ENCODE measurements at regions not wholly inside any gene's neighbourhood (a gene's known extent, or its start where the extent isn't known, plus 50 kb on each side); places are given as distances from the start of the nearest gene placed in this dataset.

DNA sequence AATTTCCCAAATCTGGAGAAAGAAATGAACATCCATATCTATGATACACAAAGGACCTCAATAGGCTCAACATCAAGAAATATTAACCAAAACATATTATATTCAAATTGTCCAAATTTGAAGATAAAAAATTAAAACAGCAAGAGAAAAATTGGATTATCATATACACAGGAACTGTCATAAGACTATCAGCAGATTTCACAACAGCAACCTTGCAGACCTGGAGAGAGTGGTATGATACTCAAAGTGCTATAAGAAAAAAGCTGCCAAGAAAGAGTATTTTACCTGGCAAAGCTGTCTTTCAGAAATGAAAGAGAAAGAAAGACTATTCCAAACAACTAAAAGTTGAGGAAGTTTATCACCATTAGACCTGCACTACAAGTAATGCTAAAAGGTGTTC lies 711.9 kb upstream of the RAB6C start:
- ChIA-PET CTCF (no interaction called here), POLR2A (no interaction called here)
- ATAC-seq (ENCODE audit: poor library complexity) (no peak), DNase-seq (no peak)
- Mint-ChIP-seq H3K4me1 (ENCODE audit: low read depth) (no peaks in the 10 kb centered on the region), H3K27ac (no peak overlapping the region), H3K4me3 (no peak overlapping the region), H3K9me3 (peaks cover 17% of the 10 kb centered on the region), H3K36me3 (ENCODE audit: low read depth) (no peaks in the 10 kb centered on the region), H3K27me3 (peaks cover 8% of the 10 kb centered on the region)
- no peak overlapping the region for H3K27ac ChIP-seq (ENCODE audit: low read depth in 1 of 2, low read length in 2 of 2)
- H3K4me3 ChIP-seq (ENCODE audit: low read length) = no peak overlapping the region
- no peaks in the 10 kb centered on the region for H3K27me3 ChIP-seq (ENCODE audit: control insufficient read depth in 1 of 2, insufficient read depth in 2 of 2, low read length in 2 of 2)
- intact Hi-C loops (cut with DNase I, micrococcal nuclease) = no loop called here
- no peaks in the 10 kb centered on the region for H3K36me3 ChIP-seq (ENCODE audit: insufficient read depth, low read length)
- H3K4me1 ChIP-seq (ENCODE audit: insufficient read depth, low read length) = no peaks in the 10 kb centered on the region
- TF ChIP-seq, protein P1, sequence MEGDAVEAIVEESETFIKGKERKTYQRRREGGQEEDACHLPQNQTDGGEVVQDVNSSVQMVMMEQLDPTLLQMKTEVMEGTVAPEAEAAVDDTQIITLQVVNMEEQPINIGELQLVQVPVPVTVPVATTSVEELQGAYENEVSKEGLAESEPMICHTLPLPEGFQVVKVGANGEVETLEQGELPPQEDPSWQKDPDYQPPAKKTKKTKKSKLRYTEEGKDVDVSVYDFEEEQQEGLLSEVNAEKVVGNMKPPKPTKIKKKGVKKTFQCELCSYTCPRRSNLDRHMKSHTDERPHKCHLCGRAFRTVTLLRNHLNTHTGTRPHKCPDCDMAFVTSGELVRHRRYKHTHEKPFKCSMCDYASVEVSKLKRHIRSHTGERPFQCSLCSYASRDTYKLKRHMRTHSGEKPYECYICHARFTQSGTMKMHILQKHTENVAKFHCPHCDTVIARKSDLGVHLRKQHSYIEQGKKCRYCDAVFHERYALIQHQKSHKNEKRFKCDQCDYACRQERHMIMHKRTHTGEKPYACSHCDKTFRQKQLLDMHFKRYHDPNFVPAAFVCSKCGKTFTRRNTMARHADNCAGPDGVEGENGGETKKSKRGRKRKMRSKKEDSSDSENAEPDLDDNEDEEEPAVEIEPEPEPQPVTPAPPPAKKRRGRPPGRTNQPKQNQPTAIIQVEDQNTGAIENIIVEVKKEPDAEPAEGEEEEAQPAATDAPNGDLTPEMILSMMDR (IDR thresholded peaks at IDR 0.05) = no peak
- H3K9me3 ChIP-seq (ENCODE audit: control insufficient read depth in 1 of 2, insufficient read depth in 1 of 2, low read length in 2 of 2) = peaks cover 0 to 4% of the 10 kb centered on the region in 2 experiments

- Mint-ChIP-seq H3K9me3 (peaks cover 6% of the 10 kb centered on the region), H3K4me3 (no peak overlapping the region), H3K36me3 (ENCODE audit: low read depth) (no peaks in the 10 kb centered on the region), H3K27ac (no peak overlapping the region), H3K4me1 (ENCODE audit: low read depth) (no peaks in the 10 kb centered on the region), H3K27me3 (no peaks in the 10 kb centered on the region)
- ATAC-seq (ENCODE audit: poor library complexity) (no peak), DNase-seq (no peak)
- POLR2A ChIA-PET = no interaction called here
- TF ChIP-seq, protein P1 (IDR thresholded peaks at IDR 0.05) = no peak
- H3K9me3 ChIP-seq (ENCODE audit: control insufficient read depth in 1 of 2, insufficient read depth in 1 of 2, low read length in 2 of 2) = no peaks in the 10 kb centered on the region
- intact Hi-C loops (cut with DNase I, micrococcal nuclease) = no loop called here
- H3K27ac ChIP-seq (ENCODE audit: low read depth in 1 of 2, low read length in 2 of 2) = no peak overlapping the region
- no peaks in the 10 kb centered on the region for H3K36me3 ChIP-seq (ENCODE audit: insufficient read depth, low read length)
- H3K4me3 ChIP-seq (ENCODE audit: low read length) = no peak overlapping the region
- CTCF ChIA-PET = no interaction called here
- no peaks in the 10 kb centered on the region for H3K27me3 ChIP-seq (ENCODE audit: control insufficient read depth in 1 of 2, insufficient read depth in 2 of 2, low read length in 2 of 2)
- H3K4me1 ChIP-seq (ENCODE audit: insufficient read depth, low read length) = no peaks in the 10 kb centered on the region
Measured at GRCh38 chr2:129273266-129274037, 706.0 kb upstream of the RAB6C start.

GRCh38 chr2:129274038-129274415 lies 705.4 kb upstream of the RAB6C start:
- TF ChIP-seq, protein P1 (IDR thresholded peaks at IDR 0.05) = no peak
- CTCF ChIA-PET = no interaction called here

More at GRCh38 chr2:129274038-129274415, 705.4 kb upstream of the RAB6C start:
- ATAC-seq (ENCODE audit: poor library complexity) (no peak), DNase-seq (no peak)
- Histone ChIP-seq H3K9me3 (ENCODE audit: control insufficient read depth in 1 of 2, insufficient read depth in 1 of 2, low read length in 2 of 2) (no peaks in the 10 kb centered on the region), H3K4me3 (ENCODE audit: low read length) (no peak overlapping the region), H3K36me3 (ENCODE audit: insufficient read depth, low read length) (no peaks in the 10 kb centered on the region), H3K4me1 (ENCODE audit: insufficient read depth, low read length) (no peaks in the 10 kb centered on the region), H3K27ac (ENCODE audit: low read depth in 1 of 2, low read length in 2 of 2) (no peak overlapping the region), H3K27me3 (ENCODE audit: control insufficient read depth in 1 of 2, insufficient read depth in 2 of 2, low read length in 2 of 2) (no peaks in the 10 kb centered on the region)
- Mint-ChIP-seq H3K27me3 (no peaks in the 10 kb centered on the region), H3K4me1 (ENCODE audit: low read depth) (no peaks in the 10 kb centered on the region), H3K36me3 (ENCODE audit: low read depth) (no peaks in the 10 kb centered on the region), H3K4me3 (no peak overlapping the region), H3K9me3 (peaks cover 6% of the 10 kb centered on the region), H3K27ac (no peak overlapping the region)
- intact Hi-C loops (cut with DNase I, micrococcal nuclease) = no loop called here
- POLR2A ChIA-PET = no interaction called here

Data from CD4-positive, alpha-beta T cell (primary cell).